Left cardiac atrium (tissue), 4 donors: ENCODE measurements at regions not wholly inside any gene's neighbourhood (a gene's known extent, or its start where the extent isn't known, plus 50 kb on each side); places are given as distances from the start of the nearest gene placed in this dataset.

ENCODE experiments used
- ATAC-seq, 2 donors: fragments of 200-7000 bp; cut with Tn5 transposase; one replicate each; pipeline ENCODE4 v1.9.1; 2020; ENCODE audit warnings: mild to moderate bottlenecking in 2 of 2, moderate library complexity in 2 of 2
- DNase-seq: peaks from one replicate; pipeline ENCODE4 v3.0.0-alpha.2; 2020
- intact Hi-C, 2 donors: fragments of 100-400 bp; cut with DNase I; formaldehyde crosslinking; loops; one replicate each; pipeline versions ENCODE4 v1.14.1 to v1.15.1; 2022 to 2023
- donor health status: DM: no; HTN: yes; CAD: no.
- donor health status: DM: no; HTN: yes; CAD: no; lungs with severe emphysema.
- donor health status: DM: yes; HTN: yes; CAD: no.
- donor health status: Dilated cardiomyopathy.

DNA sequence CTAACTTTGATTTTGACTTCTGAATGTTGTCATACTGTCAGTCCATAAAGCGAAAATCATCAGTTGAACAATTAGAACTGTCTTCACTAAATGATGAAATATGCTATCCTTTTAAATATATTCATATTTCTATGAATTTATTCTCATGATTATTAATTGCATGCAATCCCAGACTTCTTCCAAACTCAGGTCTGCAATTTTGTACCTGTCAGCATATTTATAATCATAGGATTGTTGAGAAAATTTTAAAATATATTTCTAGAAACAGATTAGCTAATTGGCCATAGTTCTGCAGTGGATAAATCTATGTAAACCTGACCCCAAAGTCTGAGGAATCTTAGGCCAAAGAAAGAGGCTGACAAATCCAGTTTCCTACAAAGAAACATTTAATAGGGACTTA, 347.5 kb downstream of the SLCO4C1 start:
- ATAC-seq (no peak), DNase-seq (no peak)
- intact Hi-C loops, result no loop called here

DNA sequence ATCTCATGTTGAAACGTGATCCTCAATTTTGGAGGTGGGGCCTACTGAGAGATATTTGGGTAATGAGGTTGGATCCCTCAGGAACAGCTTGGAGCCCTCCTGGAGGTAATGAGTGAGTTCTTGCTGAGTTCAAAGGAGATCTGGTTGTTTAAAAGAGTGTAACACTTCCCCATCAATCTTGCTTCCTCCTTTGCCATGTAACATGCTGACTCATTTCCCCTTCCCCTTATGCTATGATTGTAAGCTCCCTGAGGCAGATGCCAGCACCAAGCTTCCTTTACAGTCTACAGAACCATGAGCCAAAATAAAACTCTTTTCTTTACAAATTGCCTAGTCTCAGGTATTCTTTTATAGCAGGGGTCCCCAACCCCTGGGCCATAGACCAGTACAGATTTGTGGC, 352.3 kb downstream of the SLCO4C1 start:
- DNase-seq (no peak), ATAC-seq (no peak)
- intact Hi-C loops, result no loop called here

DNA sequence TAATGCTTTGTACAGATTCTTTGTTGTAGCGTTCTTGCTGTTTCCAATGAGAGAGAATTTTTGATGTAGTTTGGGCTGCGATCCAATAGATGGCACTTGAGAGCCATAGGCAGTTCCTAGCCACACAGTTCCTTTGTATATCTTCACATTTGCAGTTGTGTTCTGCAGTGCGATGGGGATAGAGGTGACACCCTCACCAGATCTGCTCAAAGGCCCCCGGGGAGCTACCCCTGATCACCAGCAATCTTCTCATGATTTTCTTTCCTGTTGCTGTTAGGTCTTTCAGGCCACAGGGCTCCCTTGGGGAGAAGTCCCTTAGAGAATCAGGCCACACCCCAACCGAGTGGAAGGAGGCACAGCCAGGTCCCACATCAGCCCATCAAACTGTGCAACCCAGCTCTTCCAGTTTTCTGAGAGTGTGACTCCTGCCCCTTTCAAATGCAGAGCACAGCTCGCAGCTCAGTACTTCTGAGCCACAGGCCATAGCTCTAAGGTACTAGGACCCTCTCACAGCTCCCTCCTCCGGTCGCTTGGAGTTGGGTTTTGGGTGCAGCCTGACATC, 353.7 kb downstream of the SLCO4C1 start:
- intact Hi-C loops, result no loop called here
- DNase-seq (no peak), ATAC-seq (no peak)

DNA sequence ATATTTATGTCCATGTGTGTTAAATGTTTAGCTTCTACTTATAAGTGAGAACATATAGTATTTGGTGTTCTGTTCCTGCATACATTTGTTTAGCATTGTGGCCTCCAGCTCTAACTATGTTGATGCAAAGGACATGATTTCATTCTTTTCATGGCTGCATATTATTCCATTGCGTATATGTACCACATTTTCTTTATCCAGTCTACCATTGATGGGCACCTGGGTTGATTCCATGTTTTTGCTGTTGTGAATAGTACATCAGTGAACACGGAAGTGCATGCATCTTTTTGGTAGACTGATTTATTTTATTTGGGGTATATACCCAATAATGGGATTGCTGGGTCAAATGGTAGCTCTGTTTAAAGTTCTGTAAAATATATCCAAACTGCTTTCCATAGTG, 359.0 kb downstream of the SLCO4C1 start:
- no peak for DNase-seq
- intact Hi-C loops, result no loop called here
- no peak for ATAC-seq

DNA sequence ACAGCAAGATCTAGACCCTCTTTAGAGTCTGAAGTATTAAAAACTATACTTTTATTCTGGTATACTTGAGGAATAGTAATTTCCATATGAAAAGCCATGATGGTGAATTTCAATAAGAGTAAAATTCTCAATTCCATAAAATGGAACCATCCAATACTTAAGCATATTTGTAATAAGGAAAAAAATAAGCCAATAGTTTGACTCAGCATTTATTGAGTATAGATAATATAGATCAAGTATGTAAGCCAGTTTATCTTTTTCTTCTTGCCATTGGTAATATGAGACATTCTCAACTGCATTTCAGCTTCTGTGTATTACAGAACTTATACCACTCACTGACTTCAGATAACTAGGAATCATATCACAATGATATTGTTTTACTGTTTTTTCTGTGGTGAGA, 361.0 kb downstream of the SLCO4C1 start:
- intact Hi-C loops, result no loop called here
- DNase-seq (no peak), ATAC-seq (no peak)

DNA sequence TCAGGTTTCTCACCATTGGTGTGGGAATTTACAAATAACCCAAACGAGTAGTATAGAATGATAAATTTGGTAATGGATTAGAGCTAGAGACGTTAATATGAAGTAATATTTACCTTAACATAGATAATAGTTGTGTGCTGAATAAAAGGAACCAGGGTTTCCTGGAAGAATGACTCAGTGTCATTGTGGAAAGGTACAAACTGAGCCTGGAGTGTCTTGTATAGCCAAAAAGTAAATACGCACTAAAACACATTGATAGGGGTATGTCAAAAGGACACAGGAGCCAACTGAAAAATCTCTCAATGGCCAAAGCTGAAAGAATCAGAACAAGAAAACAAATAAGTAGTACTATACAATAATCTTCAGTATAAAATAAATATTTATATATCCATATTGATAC, 363.5 kb downstream of the SLCO4C1 start:
- no peak for DNase-seq
- intact Hi-C loops, result no loop called here
- no peak for ATAC-seq

DNA sequence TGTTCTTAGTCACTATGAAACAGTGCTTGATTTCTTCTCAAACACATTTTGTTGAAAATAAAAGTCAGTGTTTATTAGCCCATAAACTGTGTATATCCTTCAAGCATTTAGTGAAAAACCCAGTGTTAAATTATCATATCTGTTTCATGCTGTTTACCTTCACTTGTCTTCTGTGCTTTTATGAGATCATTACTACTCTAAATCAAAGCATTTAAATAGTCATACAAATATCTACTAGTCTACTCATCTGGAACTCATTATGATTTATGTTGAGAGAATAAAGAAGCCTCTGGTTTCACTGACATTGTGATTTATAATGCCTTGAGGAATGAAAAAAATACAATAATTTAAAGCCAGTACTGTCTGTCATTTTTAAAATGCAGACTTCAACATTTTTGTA, 366.5 kb downstream of the SLCO4C1 start:
- DNase-seq (no peak), ATAC-seq (no peak)
- intact Hi-C loops, result no loop called here

DNA sequence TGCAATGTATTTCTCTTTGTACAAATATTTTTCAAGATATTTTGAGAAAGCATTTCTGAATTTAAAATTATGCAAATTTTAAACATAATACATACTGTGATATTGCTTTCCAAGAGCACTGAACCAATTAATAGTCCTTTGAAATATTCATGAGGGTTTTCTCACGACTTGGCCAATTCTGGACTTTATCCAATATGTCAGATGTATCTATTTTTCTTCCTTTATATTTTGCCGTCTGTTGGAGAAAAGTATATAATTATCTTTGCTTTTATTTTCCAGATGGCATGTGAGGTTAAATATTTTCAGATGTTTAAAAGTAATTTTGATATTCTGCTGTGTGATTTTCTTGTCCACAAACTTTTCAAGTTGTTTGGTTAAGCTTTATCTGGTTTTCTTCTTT, 378.9 kb downstream of the SLCO4C1 start:
- DNase-seq (no peak), ATAC-seq (no peak)
- intact Hi-C loops, result no loop called here

DNA sequence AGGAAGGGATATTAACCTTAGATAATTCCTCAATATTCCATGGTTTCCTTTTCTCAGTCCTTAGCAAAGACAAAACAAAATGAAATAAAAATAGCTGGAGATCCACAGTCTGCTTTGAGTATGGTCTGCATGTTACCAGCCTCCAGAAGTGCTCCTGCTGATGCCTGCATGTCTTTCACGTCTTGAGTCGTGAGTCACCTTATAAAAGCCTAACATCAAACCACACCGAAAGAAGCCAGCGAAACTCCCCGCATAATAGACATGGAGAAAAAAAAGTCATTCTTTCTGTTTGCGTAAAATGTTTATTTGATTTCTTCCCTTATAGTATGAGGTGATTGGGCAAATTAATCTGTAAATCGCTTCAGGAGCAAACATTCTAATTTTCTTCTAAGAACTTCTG, 380.5 kb downstream of the SLCO4C1 start:
- intact Hi-C loops, result no loop called here
- ATAC-seq, result no peak
- no peak for DNase-seq

DNA sequence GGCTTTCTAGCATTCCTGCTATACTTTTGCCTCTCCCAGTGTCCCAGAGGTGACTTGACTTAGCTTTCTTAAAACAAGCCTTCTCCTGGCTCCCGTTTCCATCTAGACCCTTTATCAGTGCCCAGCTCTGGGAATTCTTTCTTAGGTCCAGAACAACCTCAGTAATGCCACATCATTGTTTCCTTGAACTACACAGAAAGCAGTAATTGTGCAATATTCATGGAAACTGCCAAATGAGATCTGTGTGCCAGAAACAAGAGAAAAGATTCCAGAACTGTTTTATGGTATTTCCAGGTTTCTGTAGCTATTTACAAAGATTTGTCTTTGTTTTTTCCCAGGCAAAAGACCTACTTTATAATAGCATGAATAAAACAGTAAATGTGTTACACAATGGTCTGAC, 391.3 kb downstream of the SLCO4C1 start:
- intact Hi-C loops, result no loop called here
- ATAC-seq (no peak), DNase-seq (no peak)

DNA sequence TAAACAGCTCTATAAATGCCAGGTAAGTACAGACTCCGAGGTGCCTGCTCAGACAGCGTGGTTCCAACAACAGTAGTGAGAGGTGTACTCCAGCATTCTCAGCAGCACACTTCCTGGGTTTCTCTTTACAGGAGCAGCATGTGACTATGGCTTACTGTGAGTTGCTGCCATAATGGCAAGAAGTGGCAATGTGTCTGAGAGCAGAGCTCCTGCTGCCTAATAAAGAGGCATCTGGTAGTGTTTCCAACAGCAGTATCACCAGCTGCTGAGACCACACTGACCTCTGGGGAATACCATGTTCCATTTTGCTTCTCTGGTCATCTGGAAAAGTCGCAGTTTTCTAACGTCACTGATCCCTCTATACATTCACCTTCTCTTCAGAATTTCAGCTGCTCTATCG, 398.2 kb downstream of the SLCO4C1 start:
- DNase-seq (no peak), ATAC-seq (no peak)
- intact Hi-C loops, result no loop called here

DNA sequence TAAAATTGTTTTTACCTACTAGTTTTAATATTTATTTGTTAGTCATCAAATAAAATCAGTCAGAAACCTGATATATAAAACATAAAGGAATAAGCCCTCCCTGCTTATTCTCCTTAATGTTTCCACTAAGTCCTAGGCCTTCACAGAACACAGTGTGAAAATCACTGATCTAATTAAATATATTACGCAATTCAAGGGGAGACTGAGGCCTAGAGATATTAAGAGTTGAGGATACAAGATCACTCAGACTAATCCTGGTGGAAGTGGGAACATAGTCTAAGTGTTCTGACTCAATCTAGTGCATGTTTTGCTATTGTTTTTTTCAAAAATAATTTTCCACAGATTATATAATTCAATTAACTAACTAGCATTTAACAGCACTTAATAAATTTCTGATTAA, 401.1 kb downstream of the SLCO4C1 start:
- no peak for DNase-seq
- intact Hi-C loops, result no loop called here
- ATAC-seq, result no peak

DNA sequence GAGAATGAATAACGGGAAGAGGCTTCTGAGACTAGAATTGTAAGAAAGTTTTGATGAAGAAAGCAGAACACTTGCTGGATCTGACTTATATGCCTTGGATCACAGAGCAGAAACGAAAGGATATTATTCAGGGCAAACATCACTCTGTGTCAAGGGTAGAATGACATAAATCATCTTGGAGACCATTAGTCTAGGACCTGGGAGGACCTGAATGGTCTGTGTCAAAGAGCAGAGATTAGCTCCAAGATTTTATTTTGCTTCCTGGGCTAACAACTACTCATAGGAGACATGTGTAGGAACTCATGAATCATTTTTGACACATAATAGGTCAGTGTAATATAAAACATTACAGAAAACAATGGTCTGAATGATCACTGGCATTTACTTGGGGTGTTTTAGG, 417.9 kb downstream of the SLCO4C1 start:
- intact Hi-C loops, result no loop called here
- ATAC-seq (no peak), DNase-seq (no peak)

DNA sequence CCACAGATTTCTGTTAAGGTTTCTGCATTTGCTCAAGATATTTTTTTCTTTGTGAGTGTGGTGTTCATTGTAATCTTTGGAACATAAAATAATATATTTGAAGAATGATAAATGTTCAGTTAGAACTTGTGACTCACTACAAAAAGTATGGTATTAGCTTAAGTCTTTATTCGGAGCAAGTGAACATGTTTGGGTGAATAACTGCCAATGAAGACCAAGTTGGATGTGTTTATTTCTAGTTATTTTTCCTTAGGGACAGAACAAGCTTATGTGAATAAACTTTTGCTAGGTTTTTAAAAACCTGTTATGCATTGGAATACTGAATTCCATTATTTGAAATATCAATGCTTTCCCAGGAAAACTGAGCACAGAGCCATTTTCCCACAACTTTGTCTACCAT, 418.6 kb downstream of the SLCO4C1 start:
- intact Hi-C loops, result no loop called here
- ATAC-seq (no peak), DNase-seq (no peak)

DNA sequence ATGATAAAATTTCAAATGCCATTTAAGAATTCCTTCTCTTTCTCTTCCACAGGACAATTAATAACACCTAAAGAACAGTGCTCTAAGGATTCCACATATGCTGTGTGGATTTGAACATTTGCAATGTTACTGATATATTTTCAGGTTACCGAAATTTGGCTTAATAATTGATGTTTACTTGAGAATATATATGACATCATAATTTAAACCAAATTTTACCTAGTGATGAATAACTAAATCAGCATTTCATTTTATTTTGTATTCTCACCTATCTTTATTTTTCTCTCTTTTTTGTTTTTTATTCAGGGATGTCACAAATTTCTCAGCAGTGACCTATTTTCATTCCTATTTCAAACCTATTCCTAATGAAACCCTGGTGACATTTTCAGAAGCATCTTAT, 429.6 kb downstream of the SLCO4C1 start:
- intact Hi-C loops, result no loop called here
- DNase-seq (no peak), ATAC-seq (no peak)

DNA sequence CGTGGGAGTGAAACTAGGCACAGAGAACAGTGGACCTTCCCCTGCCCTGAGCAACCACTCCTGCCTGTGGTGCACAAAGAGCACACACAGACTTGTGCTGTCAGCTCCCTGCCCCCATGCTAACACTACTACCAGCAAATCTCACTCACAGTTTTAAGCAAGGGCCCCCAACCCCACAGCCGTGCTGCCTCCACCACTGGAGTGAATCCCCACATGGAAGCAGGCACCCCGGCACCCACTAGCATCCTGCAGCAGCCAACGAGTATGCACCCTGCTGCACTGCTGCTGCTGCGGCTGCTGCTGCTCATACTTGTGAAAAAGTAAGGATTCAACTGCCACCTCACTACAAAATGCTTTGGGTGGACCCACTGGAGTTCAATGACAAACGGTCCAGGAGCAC, 435.5 kb downstream of the SLCO4C1 start:
- ATAC-seq, result no peak
- intact Hi-C loops, result no loop called here
- peak; percentile 9 for DNase-seq

DNA sequence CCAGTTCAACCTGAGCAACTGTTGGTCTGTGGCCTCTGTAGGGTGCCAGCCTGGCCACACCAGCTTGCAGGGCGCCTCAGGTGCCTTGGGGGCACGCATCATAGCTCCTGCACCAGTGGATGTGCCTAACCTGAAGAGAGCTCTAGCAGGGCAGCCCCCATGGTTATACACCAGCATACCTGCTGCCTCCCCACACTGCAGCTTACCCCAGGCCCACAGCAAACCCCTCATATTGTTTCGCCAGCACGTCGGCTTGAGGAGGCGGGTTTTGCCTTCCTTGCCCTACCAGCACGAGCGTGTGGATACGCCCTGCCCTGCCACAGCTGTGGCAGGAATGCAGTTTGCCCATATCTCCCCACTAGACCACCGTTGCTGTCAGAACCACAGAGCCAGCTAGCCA, 435.9 kb downstream of the SLCO4C1 start:
- no peak for DNase-seq
- ATAC-seq, result no peak
- intact Hi-C loops, result no loop called here

DNA sequence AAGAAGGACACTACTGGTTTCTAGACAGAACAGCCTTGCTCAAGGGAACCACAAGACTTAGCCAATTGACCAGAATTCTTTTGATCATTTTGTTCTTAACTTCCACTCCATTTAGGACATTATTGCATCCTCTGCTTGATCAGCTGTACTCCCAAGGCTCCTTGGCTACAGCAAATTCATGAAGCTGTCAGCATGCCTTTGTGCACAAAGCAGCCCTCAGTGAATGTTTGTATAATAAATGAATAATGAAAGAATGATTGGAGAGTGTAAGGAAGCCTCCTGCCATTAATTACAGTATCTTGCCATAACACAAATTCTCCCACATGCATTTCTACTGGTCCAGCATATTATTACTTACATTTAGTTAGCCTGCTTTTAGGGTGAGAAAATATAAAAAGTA, 449.6 kb downstream of the SLCO4C1 start:
- intact Hi-C loops, result no loop called here
- ATAC-seq (no peak), DNase-seq (no peak)

DNA sequence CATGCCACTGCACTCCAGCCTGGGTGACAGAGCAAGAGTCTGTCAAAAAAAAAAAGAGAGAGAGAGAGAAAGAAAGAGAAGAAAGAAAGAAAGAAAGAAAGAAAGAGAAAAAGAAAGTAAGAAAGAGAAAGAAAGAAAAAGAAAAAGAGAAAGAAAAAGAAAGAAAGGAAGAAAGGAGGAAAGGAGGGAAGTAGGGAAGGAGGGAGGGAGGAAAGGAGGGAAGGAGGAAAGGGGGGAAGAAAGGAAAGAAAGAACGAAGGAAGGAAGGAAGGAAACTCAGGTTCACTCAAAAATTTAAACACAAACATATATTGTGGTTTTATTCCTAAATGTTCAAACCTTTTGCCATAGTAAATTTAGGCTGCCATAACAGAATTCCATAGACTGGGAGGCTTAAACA, 453.0 kb downstream of the SLCO4C1 start:
- no peak for DNase-seq
- no peak for ATAC-seq
- intact Hi-C loops, result no loop called here

DNA sequence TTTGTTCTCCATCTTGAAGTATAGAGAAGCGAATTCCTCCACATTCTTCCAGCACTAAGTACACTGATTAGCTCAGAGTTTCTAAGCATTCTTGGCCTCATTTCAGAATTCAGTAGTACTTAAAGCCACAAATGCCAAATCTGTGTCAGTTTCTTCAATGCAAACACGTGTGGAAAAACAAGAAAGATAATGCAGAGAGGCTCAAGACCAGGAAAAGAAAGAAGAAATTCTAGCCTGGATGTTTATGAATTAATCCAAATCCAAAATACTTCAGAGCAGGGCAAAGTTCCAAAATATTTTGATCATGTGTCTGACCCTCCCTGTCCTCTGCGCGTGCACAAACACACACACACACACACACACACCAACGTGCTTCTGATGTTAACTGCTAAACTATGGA, 457.6 kb downstream of the SLCO4C1 start:
- intact Hi-C loops, result no loop called here
- ATAC-seq, result no peak
- DNase-seq, result no peak

DNA sequence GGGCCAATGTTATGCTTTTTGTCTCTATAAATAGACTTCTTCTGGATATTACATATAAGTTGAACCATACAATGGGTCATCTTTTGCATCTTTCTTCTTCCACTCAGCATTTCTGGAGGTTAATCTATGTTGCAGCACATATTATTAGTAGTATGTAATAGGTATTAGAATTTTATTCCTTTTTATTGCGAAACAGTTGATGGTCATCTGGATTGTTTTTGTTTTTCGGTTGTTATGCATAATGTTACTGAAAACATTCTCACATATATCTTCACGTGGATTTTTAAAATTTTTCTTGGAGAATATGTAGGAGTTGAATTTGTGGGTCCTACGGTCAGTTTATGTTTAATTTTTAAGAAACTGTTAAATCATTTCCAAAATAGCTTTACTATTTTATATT, 466.8 kb downstream of the SLCO4C1 start:
- DNase-seq, result no peak
- intact Hi-C loops, result no loop called here
- ATAC-seq, result no peak

DNA sequence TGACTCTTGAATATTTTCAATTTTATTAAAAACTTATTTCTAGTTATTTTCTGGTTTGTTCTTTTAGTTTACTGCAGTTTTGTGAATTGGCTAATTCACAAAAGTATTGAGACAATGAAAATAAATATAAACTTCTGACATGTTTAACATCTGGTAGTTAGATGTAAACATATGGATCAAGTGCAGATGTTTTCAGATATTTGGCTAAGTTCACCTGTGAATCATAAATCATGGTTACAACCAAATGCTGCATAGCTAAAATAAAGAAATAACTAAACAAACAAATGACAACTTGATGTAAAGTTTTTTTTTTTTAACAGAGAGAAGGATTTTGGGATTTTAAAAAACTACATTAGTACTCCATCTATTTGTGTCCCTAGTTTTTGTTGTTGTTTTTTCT, 484.6 kb downstream of the SLCO4C1 start:
- intact Hi-C loops, result no loop called here
- no peak for DNase-seq
- ATAC-seq, result no peak
